Mesothelial cell of epicardium (in vitro differentiated cells): ENCODE measurements at regions not wholly inside any gene's neighbourhood (a gene's known extent, or its start where the extent isn't known, plus 50 kb on each side); places are given as distances from the start of the nearest gene placed in this dataset.

ENCODE experiments used
- DNase-seq, 2 experiments: peaks; one replicate each; pipeline ENCODE4 v3.0.0; 2021; ENCODE audit warnings: low spot score in 2 of 2; ENCODE audit not compliant: unreplicated experiment in 2 of 2
- H3K27ac Mint-ChIP-seq: 2 replicates; pipeline ENCODE4 v1.8.0; 2021; ENCODE audit warnings: mixed read lengths
- H3K27me3 Mint-ChIP-seq: 2 replicates; pipeline ENCODE4 v1.8.0; 2021; ENCODE audit warnings: low read depth, mixed read lengths
- H3K36me3 Mint-ChIP-seq: 2 replicates; pipeline ENCODE4 v1.8.0; 2021; ENCODE audit warnings: mixed read lengths
- H3K4me1 Mint-ChIP-seq: 2 replicates; pipeline ENCODE4 v1.8.0; 2021; ENCODE audit warnings: mixed read lengths
- H3K4me3 Mint-ChIP-seq: 2 replicates; pipeline ENCODE4 v1.8.0; 2021; ENCODE audit warnings: mild to moderate bottlenecking, moderate library complexity, mixed read lengths
- H3K9me3 Mint-ChIP-seq: 2 replicates; pipeline ENCODE4 v1.8.0; 2021; ENCODE audit warnings: mixed read lengths
- TF ChIP-seq, protein P1 (sequence below): fragments of 200-600 bp; sonication (generic); IDR thresholded peaks from one replicate; pipeline ENCODE4 v1.5.0; 2021; ENCODE audit warnings: antibody characterized with exemption; ENCODE audit not compliant: unreplicated experiment

DNA sequence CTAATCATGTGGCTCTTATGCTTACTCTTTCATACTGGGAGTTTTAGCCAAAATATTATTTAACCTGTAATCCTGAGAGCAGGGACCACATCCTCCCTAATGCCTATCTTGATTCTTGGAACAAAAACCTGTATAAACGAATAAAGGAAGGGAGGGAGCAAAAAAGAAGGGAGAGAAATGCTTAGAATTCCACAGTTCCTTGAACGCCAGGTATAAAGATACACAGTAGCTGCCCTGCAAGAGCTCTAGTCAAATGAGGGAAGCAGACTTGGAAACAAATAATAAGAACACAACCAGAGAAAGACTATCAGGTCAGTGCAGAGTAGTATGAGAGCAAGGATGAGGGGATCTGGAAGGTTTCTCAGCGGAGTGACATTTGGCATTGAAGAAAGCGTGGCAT is 116.3 kb downstream of the SLC30A10 start:
- H3K4me3 Mint-ChIP-seq, result no peak overlapping the region
- DNase-seq, result no peak
- H3K9me3 Mint-ChIP-seq, result no peaks in the 10 kb centered on the region
- peaks cover under 1% of the 10 kb centered on the region for H3K4me1 Mint-ChIP-seq
- H3K27ac Mint-ChIP-seq, result no peak overlapping the region
- H3K27me3 Mint-ChIP-seq, result peaks cover 34% of the 10 kb centered on the region
- no peaks in the 10 kb centered on the region for H3K36me3 Mint-ChIP-seq
- TF ChIP-seq, protein P1, sequence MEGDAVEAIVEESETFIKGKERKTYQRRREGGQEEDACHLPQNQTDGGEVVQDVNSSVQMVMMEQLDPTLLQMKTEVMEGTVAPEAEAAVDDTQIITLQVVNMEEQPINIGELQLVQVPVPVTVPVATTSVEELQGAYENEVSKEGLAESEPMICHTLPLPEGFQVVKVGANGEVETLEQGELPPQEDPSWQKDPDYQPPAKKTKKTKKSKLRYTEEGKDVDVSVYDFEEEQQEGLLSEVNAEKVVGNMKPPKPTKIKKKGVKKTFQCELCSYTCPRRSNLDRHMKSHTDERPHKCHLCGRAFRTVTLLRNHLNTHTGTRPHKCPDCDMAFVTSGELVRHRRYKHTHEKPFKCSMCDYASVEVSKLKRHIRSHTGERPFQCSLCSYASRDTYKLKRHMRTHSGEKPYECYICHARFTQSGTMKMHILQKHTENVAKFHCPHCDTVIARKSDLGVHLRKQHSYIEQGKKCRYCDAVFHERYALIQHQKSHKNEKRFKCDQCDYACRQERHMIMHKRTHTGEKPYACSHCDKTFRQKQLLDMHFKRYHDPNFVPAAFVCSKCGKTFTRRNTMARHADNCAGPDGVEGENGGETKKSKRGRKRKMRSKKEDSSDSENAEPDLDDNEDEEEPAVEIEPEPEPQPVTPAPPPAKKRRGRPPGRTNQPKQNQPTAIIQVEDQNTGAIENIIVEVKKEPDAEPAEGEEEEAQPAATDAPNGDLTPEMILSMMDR, result no peak

DNA sequence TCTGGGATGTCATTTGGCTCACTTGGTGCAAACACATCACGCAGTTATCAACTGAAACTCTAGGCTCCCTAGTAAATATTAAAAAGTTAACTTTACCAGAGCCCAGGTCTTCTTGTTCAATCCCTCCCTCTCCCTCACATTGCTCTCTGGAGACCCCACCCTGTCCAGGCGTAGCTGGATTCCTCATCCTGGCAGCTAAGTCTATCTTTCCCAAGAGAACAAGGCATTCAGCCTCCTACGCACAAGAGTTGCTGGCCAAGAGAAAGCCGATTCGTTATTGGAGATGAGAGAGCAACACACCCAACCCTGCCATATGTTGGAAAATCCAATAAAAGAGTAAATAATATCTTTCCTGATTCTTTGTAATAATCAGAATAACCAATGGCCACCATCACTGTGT is 117.9 kb downstream of the SLC30A10 start:
- TF ChIP-seq, protein P1, result no peak
- no peak overlapping the region for H3K4me3 Mint-ChIP-seq
- H3K4me1 Mint-ChIP-seq, result peaks cover 10% of the 10 kb centered on the region
- H3K27ac Mint-ChIP-seq, result no peak overlapping the region
- DNase-seq, result no peak
- H3K36me3 Mint-ChIP-seq, result no peaks in the 10 kb centered on the region
- H3K27me3 Mint-ChIP-seq, result peaks cover 19% of the 10 kb centered on the region
- H3K9me3 Mint-ChIP-seq, result no peaks in the 10 kb centered on the region

DNA sequence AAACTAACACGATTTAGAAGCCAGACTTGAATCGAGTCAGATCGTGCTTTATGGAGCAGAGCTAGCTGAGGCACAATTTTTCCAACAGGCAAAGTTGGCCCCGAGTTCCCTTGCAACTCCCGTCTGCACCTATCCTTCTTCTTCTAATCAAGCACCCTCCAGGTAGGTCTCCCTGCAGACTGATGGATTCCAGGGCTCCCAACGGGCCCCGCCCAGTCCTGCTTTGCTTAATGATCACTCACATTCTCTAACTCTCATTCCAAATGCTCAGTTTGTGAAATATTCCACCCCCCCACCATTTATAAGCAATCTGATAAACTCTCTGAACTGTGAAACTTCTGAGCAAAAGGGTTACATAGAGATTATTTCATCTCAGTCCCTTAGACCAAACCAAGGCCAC is 119.6 kb downstream of the SLC30A10 start:
- no peaks in the 10 kb centered on the region for H3K36me3 Mint-ChIP-seq
- no peak for DNase-seq
- H3K4me3 Mint-ChIP-seq, result no peak overlapping the region
- peaks cover 10% of the 10 kb centered on the region for H3K4me1 Mint-ChIP-seq
- no peak overlapping the region for H3K27ac Mint-ChIP-seq
- TF ChIP-seq, protein P1, result no peak
- H3K27me3 Mint-ChIP-seq, result peaks cover 3% of the 10 kb centered on the region
- no peaks in the 10 kb centered on the region for H3K9me3 Mint-ChIP-seq

DNA sequence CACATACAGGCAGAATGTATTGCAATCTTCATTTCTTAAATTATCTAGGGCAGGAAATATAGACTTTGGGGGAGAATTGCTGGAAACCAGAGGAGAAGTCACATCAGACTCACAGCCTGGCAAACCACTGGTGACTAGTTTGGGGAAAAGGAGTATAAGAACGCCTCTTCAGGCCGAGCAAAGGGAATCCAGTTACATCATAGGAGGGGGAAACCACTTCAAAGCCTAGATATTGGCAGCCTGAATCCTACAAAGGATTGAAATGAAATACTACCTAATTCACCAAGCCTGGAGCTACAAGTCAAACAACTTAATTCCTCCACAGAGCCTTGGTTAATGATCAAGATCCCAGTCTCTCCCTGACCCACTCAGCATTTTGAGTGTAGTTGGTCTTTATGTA is 121.7 kb downstream of the SLC30A10 start:
- peaks cover 4% of the 10 kb centered on the region for H3K9me3 Mint-ChIP-seq
- no peaks in the 10 kb centered on the region for H3K27me3 Mint-ChIP-seq
- DNase-seq, result no peak
- peaks cover 10% of the 10 kb centered on the region for H3K4me1 Mint-ChIP-seq
- TF ChIP-seq, protein P1, result no peak
- no peaks in the 10 kb centered on the region for H3K36me3 Mint-ChIP-seq
- no peak overlapping the region for H3K4me3 Mint-ChIP-seq
- no peak overlapping the region for H3K27ac Mint-ChIP-seq

DNA sequence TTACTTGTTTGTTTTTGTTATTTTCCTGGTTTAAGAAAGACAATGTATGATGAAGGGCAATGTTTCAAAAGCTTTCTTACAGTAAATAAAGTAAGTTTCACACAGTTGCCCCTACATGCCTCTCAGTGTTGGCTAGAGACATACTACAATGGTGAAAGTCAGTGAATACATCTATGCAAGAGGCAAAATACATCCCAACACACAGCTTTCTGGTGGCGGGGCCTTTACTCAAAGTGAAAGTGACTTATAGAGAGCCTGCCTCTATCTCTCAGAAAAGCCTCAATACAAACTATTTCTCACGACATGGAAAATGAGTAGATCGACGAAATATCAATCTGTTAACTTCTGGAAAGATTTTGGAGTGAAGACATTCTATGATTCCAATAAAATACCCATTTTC is 122.3 kb downstream of the SLC30A10 start:
- Mint-ChIP-seq H3K4me1 (peaks cover 10% of the 10 kb centered on the region), H3K27ac (no peak overlapping the region), H3K9me3 (peaks cover 4% of the 10 kb centered on the region), H3K36me3 (no peaks in the 10 kb centered on the region), H3K4me3 (no peak overlapping the region), H3K27me3 (no peaks in the 10 kb centered on the region)
- no peak for DNase-seq
- TF ChIP-seq, protein P1, result no peak

DNA sequence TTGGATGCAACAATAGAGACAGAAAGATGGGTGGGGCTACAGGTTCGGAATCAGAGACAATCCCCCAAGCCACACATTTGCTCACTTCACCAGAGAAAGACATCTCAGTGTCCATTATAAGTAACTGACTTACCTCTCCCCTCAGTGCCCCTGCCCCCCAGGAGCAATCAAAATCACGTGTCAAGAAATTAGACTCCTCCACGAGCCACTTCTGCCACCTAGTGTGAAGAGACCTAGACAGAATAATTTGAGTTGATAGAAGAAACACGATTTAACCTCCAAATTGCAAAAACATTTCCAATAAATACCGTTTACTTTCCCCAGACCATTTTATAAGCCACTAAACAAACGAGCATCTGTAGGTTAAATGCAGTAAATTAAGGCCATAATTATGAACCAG is 123.2 kb downstream of the SLC30A10 start:
- Mint-ChIP-seq H3K9me3 (peaks cover 4% of the 10 kb centered on the region), H3K4me1 (peaks cover 12% of the 10 kb centered on the region), H3K4me3 (no peak overlapping the region), H3K36me3 (no peaks in the 10 kb centered on the region), H3K27ac (no peak overlapping the region), H3K27me3 (no peaks in the 10 kb centered on the region)
- TF ChIP-seq, protein P1, result no peak
- no peak for DNase-seq
